Right lobe of liver (tissue), 4 donors: ENCODE measurements at regions not wholly inside any gene's neighbourhood (a gene's known extent, or its start where the extent isn't known, plus 50 kb on each side); places are given as distances from the start of the nearest gene placed in this dataset.
"Not testable (repeated sequence)": the region's sequence is repeated elsewhere in the genome, so short reads cannot be mapped to it uniquely, and the experiment has no call there.

Experiments used
- POLR2A ChIP-seq: fragments of 450-650 bp; IDR thresholded peaks from one replicate; pipeline ENCODE4 v1.6.1; 2017; ENCODE audit warnings: antibody characterized with exemption, mild to moderate bottlenecking
- TF ChIP-seq, protein P1 (sequence below), 4 donors: fragments of 200-600 bp in 3 of 4; fragments of 450-650 bp in 1 of 4; IDR thresholded peaks; one replicate each; pipeline versions ENCODE4 v1.5.1 to v1.8.0; 2016 to 2022; ENCODE audit warnings: antibody characterized with exemption in 4 of 4, mild to moderate bottlenecking in 2 of 4
- donor health status: DM: no; HTN: no; CAD: no.
- donor health status: DM: no; HTN: no; CAD: no.
- donor health status: DM: no; HTN: yes; CAD: no.

DNA sequence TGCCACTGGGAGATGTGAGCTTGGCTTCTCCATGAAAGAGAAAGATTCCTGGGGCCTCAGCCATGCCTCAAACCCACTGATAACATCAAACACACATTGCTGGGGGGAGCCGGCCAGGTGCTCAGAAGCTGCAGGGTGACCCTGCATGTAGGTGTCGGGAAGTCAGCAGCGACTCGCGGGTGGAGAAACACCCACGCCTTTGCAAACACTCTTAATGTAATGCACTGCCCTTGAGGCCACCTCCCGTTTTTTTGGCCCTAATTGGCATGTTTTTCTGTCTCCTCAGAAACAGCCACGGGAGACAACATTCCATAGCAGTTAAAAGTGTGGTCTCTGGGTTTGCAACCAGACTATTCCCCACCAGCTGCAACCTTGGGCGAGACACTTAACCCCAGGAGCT is 119.7 kb downstream of the NPIPA8 start:
- not testable (repeated sequence) for TF ChIP-seq POLR2A
- TF ChIP-seq, protein P1, sequence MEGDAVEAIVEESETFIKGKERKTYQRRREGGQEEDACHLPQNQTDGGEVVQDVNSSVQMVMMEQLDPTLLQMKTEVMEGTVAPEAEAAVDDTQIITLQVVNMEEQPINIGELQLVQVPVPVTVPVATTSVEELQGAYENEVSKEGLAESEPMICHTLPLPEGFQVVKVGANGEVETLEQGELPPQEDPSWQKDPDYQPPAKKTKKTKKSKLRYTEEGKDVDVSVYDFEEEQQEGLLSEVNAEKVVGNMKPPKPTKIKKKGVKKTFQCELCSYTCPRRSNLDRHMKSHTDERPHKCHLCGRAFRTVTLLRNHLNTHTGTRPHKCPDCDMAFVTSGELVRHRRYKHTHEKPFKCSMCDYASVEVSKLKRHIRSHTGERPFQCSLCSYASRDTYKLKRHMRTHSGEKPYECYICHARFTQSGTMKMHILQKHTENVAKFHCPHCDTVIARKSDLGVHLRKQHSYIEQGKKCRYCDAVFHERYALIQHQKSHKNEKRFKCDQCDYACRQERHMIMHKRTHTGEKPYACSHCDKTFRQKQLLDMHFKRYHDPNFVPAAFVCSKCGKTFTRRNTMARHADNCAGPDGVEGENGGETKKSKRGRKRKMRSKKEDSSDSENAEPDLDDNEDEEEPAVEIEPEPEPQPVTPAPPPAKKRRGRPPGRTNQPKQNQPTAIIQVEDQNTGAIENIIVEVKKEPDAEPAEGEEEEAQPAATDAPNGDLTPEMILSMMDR (IDR thresholded peaks at IDR 0.05), result not testable (repeated sequence)
